DND-41 (cell line): ENCODE measurements at regions not wholly inside any gene's neighbourhood (a gene's known extent, or its start where the extent isn't known, plus 50 kb on each side); places are given as distances from the start of the nearest gene placed in this dataset.

Experiments used
- EZH2 ChIP-seq: IDR thresholded peaks from 3 replicates; pipeline ENCODE4 v1.6.1; 2012; ENCODE audit warnings: borderline replicate concordance, low read depth, mild to moderate bottlenecking, moderate library complexity, low read length, inconsistent platforms; ENCODE audit not compliant: severe bottlenecking
- TF ChIP-seq, protein P1 (sequence below): IDR thresholded peaks from 2 replicates; pipeline ENCODE4 v1.5.1; 2012; ENCODE audit warnings: borderline replicate concordance, low read length, moderate library complexity, mild to moderate bottlenecking; ENCODE audit not compliant: poor library complexity, severe bottlenecking; ENCODE audit errors: extremely low read depth

DNA sequence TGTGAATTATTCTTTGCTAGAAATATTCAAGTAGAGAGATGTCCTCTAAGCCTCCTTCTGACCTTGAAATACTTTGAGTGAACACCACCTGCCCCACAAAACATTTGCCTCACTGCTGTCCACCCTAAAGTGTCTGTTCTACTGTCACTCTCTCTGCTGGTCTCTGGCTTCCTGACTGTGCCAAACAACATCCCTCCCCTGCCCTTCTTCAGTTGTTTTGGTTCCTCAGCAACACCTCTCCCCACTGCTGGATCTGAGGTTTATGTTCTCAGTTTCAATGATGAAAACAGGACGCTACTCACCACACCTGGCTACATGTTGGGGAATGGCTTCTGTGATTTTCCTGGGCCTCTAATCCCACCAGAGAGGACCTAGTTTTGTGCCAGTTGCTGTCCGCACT lies 456.9 kb downstream of the BCOR start:
- TF ChIP-seq, protein P1, sequence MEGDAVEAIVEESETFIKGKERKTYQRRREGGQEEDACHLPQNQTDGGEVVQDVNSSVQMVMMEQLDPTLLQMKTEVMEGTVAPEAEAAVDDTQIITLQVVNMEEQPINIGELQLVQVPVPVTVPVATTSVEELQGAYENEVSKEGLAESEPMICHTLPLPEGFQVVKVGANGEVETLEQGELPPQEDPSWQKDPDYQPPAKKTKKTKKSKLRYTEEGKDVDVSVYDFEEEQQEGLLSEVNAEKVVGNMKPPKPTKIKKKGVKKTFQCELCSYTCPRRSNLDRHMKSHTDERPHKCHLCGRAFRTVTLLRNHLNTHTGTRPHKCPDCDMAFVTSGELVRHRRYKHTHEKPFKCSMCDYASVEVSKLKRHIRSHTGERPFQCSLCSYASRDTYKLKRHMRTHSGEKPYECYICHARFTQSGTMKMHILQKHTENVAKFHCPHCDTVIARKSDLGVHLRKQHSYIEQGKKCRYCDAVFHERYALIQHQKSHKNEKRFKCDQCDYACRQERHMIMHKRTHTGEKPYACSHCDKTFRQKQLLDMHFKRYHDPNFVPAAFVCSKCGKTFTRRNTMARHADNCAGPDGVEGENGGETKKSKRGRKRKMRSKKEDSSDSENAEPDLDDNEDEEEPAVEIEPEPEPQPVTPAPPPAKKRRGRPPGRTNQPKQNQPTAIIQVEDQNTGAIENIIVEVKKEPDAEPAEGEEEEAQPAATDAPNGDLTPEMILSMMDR = no peak
- no peak for TF ChIP-seq EZH2
